HG02981 (cell line): ENCODE measurements at regions not wholly inside any gene's neighbourhood (a gene's known extent, or its start where the extent isn't known, plus 50 kb on each side); places are given as distances from the start of the nearest gene placed in this dataset.
A peak's percentile ranks its signal among the peaks of the same experiment; 100 is the strongest.

ENCODE experiments used
- ATAC-seq: cut with Tn5 transposase; IDR thresholded peaks from one replicate; pipeline ENCODE4 v1.9.1; 2021; ENCODE audit warnings: mild to moderate bottlenecking, moderate library complexity; ENCODE audit not compliant: unreplicated experiment

DNA sequence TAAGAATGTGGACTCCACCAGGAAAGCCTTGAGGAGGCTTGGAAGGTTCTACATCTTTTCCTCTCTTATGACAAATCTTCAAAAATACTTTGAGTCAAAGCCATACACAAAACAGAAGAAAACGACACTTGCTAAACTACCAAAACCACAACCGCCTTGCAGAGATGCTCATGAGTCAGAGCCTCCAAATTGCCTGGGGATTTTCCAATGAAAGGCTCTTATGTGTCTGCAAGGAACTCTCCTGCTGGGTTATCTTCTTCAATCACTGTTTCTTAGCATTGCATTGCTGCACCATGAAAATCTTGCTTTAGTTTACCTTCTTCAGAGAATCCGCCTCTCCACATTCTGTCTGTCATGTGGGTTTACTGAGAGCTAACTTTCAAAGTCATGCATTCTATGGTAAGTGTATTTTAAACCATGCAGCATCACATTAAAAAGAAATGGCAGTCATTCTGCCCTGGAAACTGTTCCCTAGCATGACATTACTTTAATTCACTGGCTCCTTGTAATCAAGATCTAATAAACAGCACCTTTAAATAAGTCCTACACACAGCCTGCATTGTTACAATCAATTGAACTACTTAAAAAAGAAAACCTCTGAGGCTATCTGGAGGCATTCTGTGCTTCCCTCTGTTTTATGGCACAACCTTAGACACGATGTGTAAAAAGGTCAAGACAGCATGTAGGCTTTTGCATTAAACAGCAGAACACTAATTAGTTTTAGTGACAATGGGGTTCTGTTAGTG is 210.0 kb upstream of the FOXD3 start:
- ATAC-seq, result no peak

DNA sequence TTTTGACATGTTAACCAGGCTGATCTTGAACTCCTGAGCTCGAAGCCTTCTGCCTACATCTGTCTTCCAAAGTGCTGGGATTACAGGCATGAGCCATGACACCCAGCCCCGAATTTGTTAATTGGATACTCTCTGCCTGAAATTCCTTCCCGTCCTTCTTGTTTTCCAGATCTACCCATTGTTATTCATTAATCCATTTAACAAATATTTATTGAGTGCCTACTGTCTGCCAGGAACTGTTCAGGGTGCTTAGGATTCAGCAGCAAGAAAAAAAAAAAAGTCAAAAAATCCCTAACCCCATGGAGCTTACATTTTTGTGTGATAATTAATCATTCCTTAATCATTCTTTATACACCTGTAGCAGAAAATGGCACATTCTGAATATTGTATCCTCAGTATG is 206.8 kb upstream of the FOXD3 start:
- ATAC-seq, result no peak

DNA sequence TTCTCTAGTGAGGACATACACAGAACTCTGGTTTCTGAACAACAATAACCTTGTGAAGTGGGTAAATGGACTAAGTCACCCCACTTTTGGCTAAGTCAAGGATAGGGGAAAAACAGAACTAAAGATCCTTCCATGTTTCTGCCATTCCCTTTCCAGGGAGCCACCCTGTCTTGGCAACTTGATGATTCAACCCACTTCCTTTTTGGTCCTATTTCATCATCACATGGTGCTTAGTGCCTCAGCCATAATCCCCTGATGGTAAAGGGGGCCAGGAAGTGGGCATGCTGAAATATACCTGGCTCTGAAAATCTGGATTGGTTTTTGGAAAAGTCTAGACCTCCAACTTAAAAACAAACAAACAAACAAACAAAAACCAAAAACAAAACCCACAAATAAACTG is 206.4 kb upstream of the FOXD3 start:
- no peak for ATAC-seq

DNA sequence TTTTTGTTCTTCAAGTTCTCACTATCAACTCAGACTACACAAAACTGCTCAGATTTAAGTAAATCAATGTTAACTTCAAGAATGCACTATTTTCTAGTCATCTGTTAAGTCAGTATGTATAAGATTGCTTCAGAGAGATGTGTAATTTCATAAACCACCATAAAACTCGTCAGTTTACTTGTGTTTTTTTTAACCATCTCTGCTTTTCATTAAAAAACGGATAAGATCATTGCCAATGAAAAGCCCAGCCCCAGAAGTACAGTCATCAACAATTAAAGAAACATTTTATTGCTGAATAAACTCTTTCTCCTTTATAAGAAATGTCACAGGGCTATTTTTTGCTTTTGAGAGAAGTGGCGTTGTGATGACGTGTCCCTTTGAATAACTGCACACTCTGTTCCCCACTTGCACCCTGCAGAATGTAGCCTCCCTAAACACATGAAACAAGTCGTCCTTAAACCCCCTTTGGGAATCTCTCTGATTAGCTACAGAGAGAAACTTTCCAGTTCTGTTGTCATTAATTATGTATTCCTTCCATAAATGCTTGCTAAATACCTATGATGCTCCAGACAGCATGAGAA is 202.7 kb upstream of the FOXD3 start:
- ATAC-seq, result no peak

DNA sequence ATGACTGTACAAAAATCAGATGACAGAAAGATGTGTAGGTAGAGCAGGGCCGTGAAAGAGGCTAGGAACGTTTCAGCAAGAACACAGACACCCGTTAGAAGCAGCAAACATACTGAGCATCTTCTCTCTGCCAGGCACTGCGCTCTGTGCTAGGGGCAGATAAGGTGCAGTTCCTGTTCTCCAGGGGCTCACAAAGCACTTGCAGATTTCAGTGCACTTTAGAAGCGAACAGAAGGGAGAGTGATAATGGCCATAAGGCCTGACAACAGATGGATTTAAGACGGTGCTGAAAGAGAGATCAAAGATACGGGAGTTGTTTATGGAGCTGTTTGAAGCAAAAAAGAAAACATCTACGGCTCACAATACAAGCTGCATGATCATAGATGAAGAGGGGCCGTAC is 200.3 kb upstream of the FOXD3 start:
- ATAC-seq, result no peak

DNA sequence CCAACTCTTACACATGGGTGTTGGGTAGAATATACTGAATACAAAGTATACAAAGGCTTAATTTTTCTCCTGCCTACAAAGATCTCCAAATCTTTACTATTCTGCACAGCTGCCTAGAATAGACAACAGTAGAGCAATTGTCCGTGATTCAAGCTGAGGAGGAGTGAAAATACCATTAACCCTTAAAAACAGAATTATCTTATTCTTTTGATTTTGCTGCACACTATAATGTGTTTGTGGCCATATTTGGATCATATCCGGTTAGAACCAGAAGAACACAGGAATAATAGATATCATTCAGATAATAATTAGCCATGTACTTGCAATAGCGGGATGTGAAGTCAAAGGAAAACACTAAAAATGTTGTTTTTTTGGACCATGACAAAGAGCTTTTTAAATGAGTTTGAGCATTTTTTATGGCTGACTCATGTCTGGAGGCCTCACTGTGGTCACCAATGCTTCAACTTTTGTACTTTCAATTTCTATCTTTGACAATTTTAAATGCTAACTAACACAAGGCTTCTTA is 197.6 kb upstream of the FOXD3 start:
- ATAC-seq, result peak; percentile 89

DNA sequence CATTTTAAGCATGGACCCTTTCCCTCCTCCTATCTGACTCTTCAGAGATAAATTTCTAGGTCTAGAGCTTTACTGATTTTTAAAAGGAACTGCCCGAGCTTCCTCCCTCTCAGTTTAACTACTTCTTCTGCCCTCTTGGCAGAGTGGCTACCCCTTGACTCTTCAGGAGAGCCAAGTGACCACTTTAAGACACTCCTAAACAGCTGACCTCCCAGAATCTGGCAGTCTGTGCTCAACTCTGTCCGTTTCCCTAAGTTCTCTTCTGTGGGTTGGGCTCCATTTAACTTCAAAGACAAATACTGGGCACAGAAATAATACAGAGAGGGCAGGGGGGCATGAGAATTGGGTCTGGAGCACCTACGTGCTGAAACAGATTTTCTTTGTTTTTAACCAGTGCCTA is 196.3 kb upstream of the FOXD3 start:
- no peak for ATAC-seq

DNA sequence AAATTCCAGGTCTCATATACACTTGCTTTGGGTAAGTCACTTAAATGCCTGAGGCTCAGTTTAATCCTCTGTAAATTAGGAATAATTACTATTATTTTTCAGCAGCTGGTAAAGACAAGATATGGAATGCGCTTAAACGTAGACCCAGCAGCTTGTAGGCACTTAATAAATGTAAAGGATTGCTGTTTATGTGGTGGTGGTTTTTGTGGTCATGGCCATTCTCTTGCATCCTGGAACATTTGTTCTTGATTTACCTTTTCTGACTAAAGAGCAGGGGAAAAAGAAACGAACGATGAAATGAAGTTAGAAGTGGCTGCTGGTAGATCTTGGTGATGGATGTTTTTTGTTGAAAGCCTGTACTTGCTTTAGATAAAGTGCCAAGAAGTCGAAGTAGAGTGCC is 195.0 kb upstream of the FOXD3 start:
- ATAC-seq, result no peak

DNA sequence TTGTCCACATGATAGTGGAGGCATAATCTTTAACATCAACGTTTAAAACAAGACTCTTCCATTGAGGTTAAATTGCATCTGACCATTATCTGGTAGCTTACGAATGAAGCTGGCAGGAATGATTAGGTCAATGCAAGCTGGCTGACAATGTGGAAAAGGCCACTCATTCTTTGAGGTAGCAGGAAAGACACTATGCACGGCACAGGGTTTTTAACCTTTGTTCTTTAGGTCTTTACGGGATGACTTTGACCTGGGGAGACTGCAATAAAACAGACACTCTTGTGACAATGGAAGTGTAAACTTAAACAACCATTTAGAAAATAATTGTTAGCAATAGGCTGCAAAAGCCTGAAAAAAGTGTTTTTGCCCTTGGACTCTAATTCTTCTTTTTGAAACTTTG is 193.8 kb upstream of the FOXD3 start:
- no peak for ATAC-seq

DNA sequence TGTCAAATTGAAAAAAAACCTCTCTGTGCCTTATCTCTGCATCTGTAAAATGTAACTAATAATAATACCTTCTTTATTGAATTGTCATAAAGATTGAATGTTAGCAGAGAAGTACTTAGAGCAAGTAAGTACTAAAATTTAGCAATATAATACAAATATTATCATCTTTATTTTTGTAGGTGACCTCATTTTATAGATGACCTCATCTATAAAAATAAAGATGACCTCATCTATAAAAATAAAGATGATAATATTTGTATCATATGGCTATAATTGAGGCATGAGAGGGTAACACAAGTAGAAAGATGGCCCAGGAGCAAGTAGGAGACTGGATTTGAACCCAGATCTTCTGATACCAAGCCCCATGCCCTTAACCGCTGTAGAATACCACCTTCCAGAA is 193.2 kb upstream of the FOXD3 start:
- ATAC-seq, result no peak

DNA sequence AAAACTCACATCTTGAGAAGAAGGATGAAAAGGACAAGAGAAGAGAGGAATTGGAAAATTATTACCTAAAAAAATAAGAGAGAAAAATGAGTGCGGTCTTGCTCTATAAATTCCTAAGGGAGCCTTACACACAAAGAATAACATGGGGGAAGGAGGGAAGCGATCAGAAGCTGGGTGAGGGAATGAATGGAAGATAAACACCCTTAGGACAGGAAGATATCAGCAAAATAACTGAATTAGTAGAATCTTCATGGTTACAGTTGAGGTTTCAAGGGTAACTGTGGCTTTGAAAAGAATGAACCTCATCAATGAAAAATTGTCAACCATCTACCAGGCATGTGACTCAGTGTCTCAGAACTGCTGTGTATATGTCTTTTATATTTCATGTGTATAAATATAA is 192.5 kb upstream of the FOXD3 start:
- ATAC-seq, result no peak

DNA sequence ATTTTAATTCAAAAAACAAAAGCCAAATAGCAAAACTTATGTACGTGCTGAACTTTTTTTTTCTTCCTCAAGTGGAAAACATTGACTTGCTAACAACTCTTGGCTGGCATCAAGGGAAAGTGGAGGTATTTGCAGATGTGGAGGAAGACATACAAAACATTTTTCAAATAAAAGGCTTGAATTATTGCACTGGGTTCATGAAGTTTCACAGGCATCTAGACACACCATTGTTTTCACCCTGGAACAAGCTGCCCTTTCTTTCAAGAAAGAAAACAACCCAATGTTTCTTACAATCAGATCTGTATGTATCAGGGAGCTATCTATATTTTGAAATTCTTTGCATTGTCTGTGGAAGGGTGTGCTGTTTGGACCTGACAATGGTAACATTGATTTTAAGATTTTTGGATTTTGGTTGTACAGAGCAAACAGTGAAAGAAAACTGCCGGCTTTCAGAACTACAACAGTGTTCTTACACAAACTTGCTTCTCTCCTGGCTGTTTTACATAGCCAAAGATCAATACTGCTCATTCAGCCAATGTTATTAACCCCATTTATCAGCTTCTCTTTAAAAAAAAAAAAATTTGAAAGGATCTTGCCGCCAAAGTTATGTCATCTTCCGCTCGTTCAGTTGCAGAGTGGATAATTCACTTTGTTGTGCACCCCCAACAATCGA is 187.7 kb upstream of the FOXD3 start:
- no peak for ATAC-seq

DNA sequence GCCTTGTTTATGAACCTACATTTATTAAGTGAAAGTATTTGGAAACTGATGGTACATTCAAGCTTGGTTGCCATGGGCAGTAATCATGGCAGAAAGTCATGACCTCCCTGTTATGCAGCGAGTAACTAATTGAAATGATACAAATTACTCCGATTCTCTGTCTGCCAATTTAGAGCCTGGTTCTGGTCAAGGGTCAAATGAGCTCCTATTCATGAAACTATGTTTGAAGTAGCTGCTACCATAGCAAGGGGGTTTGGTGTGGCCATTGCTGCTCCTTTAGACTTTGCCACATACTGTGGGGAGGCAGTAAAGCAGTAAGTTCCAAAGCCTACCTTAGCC is 187.2 kb upstream of the FOXD3 start:
- no peak for ATAC-seq

DNA sequence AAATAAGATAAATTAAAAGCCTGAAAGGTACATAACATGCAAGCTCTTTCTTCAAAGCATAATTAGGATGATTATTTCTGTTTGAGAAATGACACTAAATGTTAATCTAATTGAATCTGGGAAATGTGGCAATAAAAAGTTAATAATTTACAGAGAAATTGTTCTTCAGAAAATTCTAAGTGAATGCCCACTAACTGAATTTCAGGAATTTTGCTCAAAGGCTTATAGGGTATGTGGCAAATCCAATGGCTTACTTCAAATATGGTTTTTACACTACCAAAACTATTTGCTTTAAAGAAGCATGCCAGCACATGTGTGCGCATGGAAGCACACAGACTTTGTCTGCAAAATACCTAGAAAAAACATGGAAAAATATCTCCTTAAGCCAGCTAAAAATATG is 186.6 kb upstream of the FOXD3 start:
- no peak for ATAC-seq

DNA sequence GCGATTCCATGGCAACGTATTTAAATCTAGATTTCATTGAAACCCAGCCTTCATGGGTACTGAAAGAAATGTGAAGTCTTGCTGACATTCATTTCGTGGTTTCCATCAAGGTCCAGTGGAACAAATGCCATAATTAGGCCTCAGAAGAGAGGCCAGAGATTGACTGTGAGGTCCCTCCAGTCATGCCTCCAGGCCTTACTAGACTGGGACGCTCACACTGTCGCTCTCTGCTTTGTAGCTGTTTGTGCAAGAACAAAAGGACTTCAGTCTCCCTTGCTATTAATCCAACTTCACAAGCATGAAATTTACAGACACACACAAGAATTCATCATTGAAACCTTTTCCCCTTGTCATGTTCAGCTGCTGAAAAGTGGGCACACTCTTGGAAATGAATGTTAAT is 180.4 kb upstream of the FOXD3 start:
- ATAC-seq, result no peak

DNA sequence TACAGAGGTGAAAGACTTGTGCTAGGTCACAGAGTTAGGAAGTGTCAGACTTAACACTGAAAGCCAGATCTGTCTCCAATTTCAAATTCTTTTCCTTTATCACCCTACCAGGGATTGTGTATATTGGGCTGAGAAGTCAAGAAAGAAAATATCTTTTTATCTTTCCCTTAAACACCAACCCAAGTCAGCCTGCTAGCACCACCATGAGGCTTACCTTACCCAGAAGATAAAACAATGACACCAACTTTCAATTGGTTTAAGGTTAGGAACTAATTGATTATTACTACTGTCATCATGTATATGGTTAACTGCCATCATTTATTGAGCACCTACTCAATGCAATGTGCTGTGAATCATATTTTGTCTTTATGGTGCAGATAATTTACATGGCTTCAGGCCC is 178.9 kb upstream of the FOXD3 start:
- no peak for ATAC-seq

DNA sequence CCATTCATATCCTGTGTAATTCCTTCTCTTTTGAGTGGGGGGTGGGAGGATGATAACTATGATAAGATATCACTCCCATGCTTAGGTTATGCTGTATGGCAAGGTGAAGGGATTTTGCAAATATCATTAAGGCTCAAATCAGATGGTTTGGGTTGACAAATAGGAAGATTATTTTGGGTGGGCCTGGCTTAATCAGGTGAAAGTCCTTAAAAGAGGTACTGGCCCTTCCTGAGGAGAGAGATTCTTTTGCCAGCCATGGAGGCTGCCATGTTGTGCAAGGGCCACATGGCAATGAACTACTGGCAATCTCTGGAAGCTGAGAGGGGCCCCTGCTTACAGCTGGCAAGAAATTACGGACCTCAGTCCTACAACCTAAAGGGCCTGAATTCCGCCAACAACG is 174.6 kb upstream of the FOXD3 start:
- no peak for ATAC-seq

DNA sequence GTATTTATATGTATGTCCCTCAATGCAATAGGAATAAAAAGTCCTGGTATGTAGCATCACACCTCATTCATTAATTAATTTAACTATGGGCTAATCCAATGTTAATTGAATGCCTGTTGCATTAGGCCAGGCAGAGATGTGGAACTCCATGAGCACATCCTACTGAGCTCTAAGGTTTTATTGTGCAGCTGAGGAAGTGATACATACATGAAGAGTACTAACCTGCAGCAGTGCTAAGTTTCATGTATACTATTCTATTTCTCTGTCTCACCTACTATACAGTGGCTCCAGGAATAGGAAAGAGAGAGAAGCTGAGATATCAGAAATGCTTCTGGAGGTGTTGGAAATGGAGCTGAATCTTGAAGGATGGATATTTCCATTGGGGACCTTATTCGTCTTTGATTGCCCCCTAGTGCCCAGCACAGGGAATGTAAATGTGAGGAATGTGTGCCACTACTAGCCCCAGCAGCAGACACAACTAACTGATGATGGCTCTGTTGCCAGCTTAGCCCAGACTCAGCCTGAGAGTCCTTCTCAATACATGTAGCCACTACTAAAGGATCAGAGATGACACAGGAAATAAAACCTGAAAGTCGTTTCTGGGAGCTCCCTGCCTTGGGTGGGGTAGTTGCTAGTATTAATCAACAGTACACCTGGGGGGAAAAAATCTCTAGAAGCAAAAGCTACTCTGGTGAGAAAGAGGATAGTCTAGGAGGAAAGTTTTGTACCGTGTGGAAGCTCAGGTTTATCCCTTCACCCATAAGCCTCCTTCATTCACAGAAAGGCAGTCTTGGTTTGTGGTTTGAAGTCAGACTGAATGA is 173.3 kb upstream of the FOXD3 start:
- ATAC-seq, result peak; percentile 78

DNA sequence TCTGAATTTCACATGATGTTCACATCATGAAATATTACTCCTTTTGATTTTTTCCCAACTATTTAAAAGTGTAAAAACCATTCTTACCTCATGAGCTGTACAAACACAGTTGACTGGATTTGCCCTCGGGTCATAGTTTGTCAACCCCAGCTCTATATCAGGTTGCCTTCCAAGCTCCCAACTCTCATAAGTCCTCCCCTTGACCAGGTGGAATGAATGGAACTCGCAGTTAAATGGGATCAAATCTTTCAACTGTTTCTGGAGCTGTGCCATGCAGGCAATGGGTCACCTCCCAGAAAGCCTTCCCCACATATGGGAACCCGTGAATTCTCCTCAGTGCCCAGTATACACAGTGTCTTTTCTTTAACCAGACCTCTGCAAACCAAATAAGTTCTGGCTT is 169.8 kb upstream of the FOXD3 start:
- ATAC-seq, result no peak

DNA sequence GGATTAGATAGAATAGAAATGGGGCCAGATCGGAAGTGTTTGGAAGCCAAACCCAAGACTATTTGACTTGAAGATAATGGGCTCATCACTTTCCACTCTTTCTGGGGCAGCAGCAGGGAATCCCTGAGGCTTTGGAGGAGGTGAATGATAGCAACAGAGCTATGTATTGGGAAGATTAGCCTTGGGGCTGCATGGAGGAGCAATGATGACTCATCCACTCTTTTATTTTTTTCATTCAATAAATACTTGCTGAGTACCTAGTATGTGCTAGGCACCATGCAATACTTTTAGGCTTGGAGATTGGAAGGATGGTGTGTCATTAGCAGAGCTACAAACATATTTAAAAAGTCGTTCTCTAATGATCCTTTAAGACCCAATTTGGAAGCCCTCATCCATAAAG is 166.9 kb upstream of the FOXD3 start:
- ATAC-seq, result no peak

DNA sequence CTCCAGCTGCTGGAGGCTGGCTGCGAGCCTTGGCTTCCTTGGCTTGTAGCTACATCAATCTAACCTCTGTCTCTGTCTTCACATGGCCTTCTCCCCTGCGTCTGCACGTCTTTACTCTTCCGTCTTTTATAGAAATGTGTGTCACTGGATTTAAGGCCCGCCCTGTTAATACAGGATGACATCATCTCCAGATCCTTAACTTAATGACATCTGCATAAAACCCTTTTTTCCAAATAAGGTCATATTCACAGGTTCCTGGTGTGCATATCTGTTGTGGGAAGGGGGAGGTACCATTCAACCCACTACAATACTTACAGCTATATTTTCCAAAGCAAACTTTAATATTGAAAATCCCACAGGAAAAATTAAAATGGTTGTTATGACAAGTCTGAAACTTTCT is 165.3 kb upstream of the FOXD3 start:
- no peak for ATAC-seq

DNA sequence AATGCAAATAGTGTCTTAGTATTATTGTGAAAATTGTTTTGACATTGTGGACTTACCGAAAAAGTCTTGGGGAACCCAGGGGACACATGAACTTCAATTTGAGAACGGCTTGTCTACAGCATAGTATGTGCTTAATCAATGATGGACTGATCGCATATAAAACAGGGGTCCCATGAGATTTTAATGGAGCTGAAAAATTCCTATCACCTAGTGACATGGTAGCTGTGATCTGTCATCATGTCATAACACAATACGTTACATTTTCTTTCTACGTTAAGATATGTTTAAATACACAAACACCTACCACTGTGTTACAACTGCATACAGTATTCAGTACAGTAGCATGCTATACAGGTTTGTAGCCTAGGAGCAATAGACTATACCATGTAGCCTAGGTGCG is 153.3 kb upstream of the FOXD3 start:
- ATAC-seq, result no peak
